ENCODE measurements at regions not wholly inside any gene's neighbourhood (a gene's known extent, or its start where the extent isn't known, plus 50 kb on each side); places are given as distances from the start of the nearest gene placed in this dataset.

DNA sequence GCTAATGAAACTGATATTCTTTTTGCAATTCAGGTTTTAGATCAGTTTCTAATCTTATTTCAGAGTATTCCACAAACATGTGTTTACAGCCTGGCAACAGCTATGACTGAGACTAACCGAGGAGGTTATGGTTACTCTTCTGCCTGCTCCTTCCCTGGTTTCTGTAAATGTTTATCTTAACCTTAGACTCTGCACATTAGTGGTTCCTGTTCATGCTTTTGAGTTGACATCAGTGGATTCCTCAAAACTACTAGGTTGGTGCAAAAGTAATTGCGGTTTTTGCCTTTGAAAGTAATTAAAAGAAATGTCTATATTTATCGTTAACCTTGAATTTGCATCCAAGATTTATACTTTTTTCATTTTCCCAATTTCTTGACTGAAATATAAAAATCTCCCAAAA, 237.0 kb upstream of the TSHZ3 start:
- no peak for FAIRE-seq
- H4K8ac ChIP-seq (ENCODE audit: extremely low read depth, insufficient read depth, low read length), result no peak overlapping the region
- ChIA-PET CTCF (ENCODE audit: partially characterized antibody) (no interaction called here), POLR2A (ENCODE audit: partially characterized antibody) (no interaction called here)
- no peak for DNase-seq (ENCODE audit: low read depth in 1 of 2, low spot score in 2 of 2)
- 89% methylated on average over 3 of the region's 3 CpGs; no CpG with 5 or more reads in 1 of the 2 experiments for WGBS, 2 experiments (ENCODE audit: extremely low coverage in 1 of 2, insufficient coverage in 1 of 2, insufficient read length in 1 of 2, insufficient replicate concordance in 2 of 2, low coverage in 1 of 2, low lambda C conversion rate in 2 of 2, missing lambda C conversion rate in 1 of 2)
- H3K4me1 ChIP-seq (replicated peaks in 1 of 4; ENCODE audit: control insufficient read depth in 3 of 4, insufficient read depth in 4 of 4, low read length in 3 of 4), result peaks cover 0 to 8% (median 3%) of the 10 kb centered on the region in 4 experiments; a peak in 5 of 7 replicates
- H2AK5ac ChIP-seq (ENCODE audit: low read depth, low read length), result no peak overlapping the region
- H4K5ac ChIP-seq (ENCODE audit: insufficient read length, low read depth, low read length), result no peak overlapping the region
- H4K20me1 ChIP-seq (replicated peaks in 1 of 2; ENCODE audit: control insufficient read depth in 1 of 2, insufficient read depth in 2 of 2, low read length in 2 of 2), result no peaks in the 10 kb centered on the region
- no peak overlapping the region for H2BK20ac ChIP-seq (ENCODE audit: low read length)
- H3K23ac ChIP-seq (ENCODE audit: insufficient read length), result no peak overlapping the region
- H2BK5ac ChIP-seq (ENCODE audit: low read depth, low read length), result no peak overlapping the region
- TF ChIP-seq KDM1A (IDR thresholded peaks at IDR 0.05; ENCODE audit: borderline replicate concordance, low read length), result no peak
- TF ChIP-seq RFX5 (IDR thresholded peaks at IDR 0.05; ENCODE audit: borderline replicate concordance, low read depth, low read length), result no peak
- TF ChIP-seq CEBPB (IDR thresholded peaks at IDR 0.05; ENCODE audit: low read depth, low read length), result no peak
- no peak for TF ChIP-seq CHD1 (IDR thresholded peaks at IDR 0.05; ENCODE audit: low read depth, low read length)
- TF ChIP-seq SIN3A (conservative IDR thresholded peaks at IDR 0.05 in 1 of 2, IDR thresholded peaks at IDR 0.05 in 1 of 2; ENCODE audit: low read depth in 1 of 2, low read length in 2 of 2), result no peak
- no peak for TF ChIP-seq FOSL1 (IDR thresholded peaks at IDR 0.05; ENCODE audit: insufficient read depth, low read depth, low read length)
- TF ChIP-seq EP300 (IDR thresholded peaks at IDR 0.05; ENCODE audit: borderline replicate concordance in 1 of 2, low read depth in 2 of 2, low read length in 2 of 2), result no peak
- no peak for TF ChIP-seq BACH1 (IDR thresholded peaks at IDR 0.05; ENCODE audit: low read length)
- no peak for TF ChIP-seq RAD21 (IDR thresholded peaks at IDR 0.05 in 1 of 2, conservative IDR thresholded peaks at IDR 0.05 in 1 of 2; ENCODE audit: low read depth in 2 of 2, low read length in 2 of 2)
- no peak for TF ChIP-seq TBP (IDR thresholded peaks at IDR 0.05; ENCODE audit: low read depth, low read length)
- TF ChIP-seq, protein P1, sequence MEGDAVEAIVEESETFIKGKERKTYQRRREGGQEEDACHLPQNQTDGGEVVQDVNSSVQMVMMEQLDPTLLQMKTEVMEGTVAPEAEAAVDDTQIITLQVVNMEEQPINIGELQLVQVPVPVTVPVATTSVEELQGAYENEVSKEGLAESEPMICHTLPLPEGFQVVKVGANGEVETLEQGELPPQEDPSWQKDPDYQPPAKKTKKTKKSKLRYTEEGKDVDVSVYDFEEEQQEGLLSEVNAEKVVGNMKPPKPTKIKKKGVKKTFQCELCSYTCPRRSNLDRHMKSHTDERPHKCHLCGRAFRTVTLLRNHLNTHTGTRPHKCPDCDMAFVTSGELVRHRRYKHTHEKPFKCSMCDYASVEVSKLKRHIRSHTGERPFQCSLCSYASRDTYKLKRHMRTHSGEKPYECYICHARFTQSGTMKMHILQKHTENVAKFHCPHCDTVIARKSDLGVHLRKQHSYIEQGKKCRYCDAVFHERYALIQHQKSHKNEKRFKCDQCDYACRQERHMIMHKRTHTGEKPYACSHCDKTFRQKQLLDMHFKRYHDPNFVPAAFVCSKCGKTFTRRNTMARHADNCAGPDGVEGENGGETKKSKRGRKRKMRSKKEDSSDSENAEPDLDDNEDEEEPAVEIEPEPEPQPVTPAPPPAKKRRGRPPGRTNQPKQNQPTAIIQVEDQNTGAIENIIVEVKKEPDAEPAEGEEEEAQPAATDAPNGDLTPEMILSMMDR (IDR thresholded peaks at IDR 0.05; ENCODE audit: control extremely low read depth in 1 of 3, insufficient read depth in 1 of 3, low read depth in 1 of 3, low read length in 3 of 3), result no peak
- no peak for TF ChIP-seq SP2 (IDR thresholded peaks at IDR 0.05; ENCODE audit: low read length)
- no peaks in the 10 kb centered on the region for H3K27me3 ChIP-seq (replicated peaks in 1 of 4; ENCODE audit: control insufficient read depth in 3 of 4, extremely low read depth in 1 of 4, insufficient read depth in 3 of 4, low read length in 3 of 4)
- H2BK120ac ChIP-seq (replicated peaks; ENCODE audit: low read depth, low read length), result no peak overlapping the region
- no peak overlapping the region for H3K9ac ChIP-seq (replicated peaks in 1 of 4; ENCODE audit: extremely low read depth in 1 of 4, low read depth in 3 of 4, low read length in 3 of 4)
- H3K36me3 ChIP-seq (ENCODE audit: control insufficient read depth in 2 of 4, insufficient read depth in 4 of 4, low read length in 3 of 4), result no peaks in the 10 kb centered on the region
- H3K4me2 ChIP-seq (ENCODE audit: insufficient read depth in 1 of 2, low read depth in 2 of 2, low read length in 2 of 2), result no peak overlapping the region
- no peak overlapping the region for H4K91ac ChIP-seq (replicated peaks; ENCODE audit: insufficient read length, low read length)
- no peak overlapping the region for H3K14ac ChIP-seq (ENCODE audit: insufficient read length)
- peaks cover 1 to 4% of the 10 kb centered on the region in 2 experiments; a peak in 1 of 4 replicates for H3K9me3 ChIP-seq (ENCODE audit: insufficient read depth in 2 of 2, low read depth in 1 of 2, low read length in 1 of 2)
- H3K4me3 ChIP-seq (ENCODE audit: extremely low read depth in 1 of 4, insufficient read depth in 2 of 4, low read depth in 3 of 4, low read length in 4 of 4), result no peak overlapping the region
- H3K79me2 ChIP-seq (ENCODE audit: control insufficient read depth in 1 of 2, insufficient read depth in 2 of 2, low read length in 2 of 2), result no peaks in the 10 kb centered on the region
- H3K79me1 ChIP-seq (ENCODE audit: low read depth, low read length), result no peaks in the 10 kb centered on the region
- H2AFZ ChIP-seq (ENCODE audit: low read length), result peak overlapping the region; percentile 33; the same call in 1 of the 2 replicates
- no peak overlapping the region for H3K18ac ChIP-seq (ENCODE audit: extremely low read depth, low read length)
- no peak overlapping the region for H2BK12ac ChIP-seq (ENCODE audit: low read depth, low read length)
- no peaks in the 10 kb centered on the region for H3K23me2 ChIP-seq (ENCODE audit: low read depth, low read length)
- H3K27ac ChIP-seq (ENCODE audit: low read depth, low read length), result no peak overlapping the region
- no peak overlapping the region for H3K4ac ChIP-seq (replicated peaks; ENCODE audit: insufficient read length, low read depth, low read length)
- H2BK15ac ChIP-seq (ENCODE audit: low read length), result no peak overlapping the region
- H3K56ac ChIP-seq (replicated peaks; ENCODE audit: insufficient read length, low read depth, low read length), result no peak overlapping the region
